SJCRH30 (cell line): ENCODE measurements at regions not wholly inside any gene's neighbourhood (a gene's known extent, or its start where the extent isn't known, plus 50 kb on each side); places are given as distances from the start of the nearest gene placed in this dataset.
A peak's percentile ranks its signal among the peaks of the same experiment; 100 is the strongest.
"Not testable (repeated sequence)": the region's sequence is repeated elsewhere in the genome, so short reads cannot be mapped to it uniquely, and the experiment has no call there.

Source experiments
- DNase-seq, 2 experiments: peaks; one replicate each; pipeline ENCODE4 v3.0.0-alpha.2; 2015 to 2020
- H3K27ac ChIP-seq: fragments of 250-450 bp; sonication (Bioruptor Pico); 2 replicates; pipeline ENCODE4 v1.5.1; 2020; ENCODE audit warnings: mild to moderate bottlenecking, moderate library complexity
- H3K27me3 ChIP-seq: fragments of 250-450 bp; sonication (Bioruptor Pico); 2 replicates; pipeline ENCODE4 v1.5.1; 2020; ENCODE audit warnings: mild to moderate bottlenecking, moderate library complexity
- H3K36me3 ChIP-seq: fragments of 250-450 bp; sonication (Bioruptor Pico); 2 replicates; pipeline ENCODE4 v1.5.1; 2020; ENCODE audit warnings: mild to moderate bottlenecking, moderate library complexity
- H3K4me1 ChIP-seq: fragments of 250-450 bp; sonication (Bioruptor Pico); 2 replicates; pipeline ENCODE4 v1.5.1; 2020; ENCODE audit warnings: mild to moderate bottlenecking, moderate library complexity
- H3K4me3 ChIP-seq: fragments of 250-450 bp; sonication (Bioruptor Pico); 2 replicates; pipeline ENCODE4 v1.5.1; 2020; ENCODE audit warnings: mild to moderate bottlenecking, moderate library complexity
- H3K9me3 ChIP-seq: fragments of 250-450 bp; sonication (Bioruptor Pico); replicated peaks from 2 replicates; pipeline ENCODE4 v1.5.1; 2020; ENCODE audit warnings: mild to moderate bottlenecking, moderate library complexity

GRCh38 chr2:65594150-65594549 is 161.8 kb upstream of the SPRED2 start:
- no peak overlapping the region for H3K4me3 ChIP-seq
- DNase-seq: no peak
- 0 out of 2 replicates have a peak, but pooled peaks cover 3% of the 10 kb centered on the region for H3K27me3 ChIP-seq
- no peak overlapping the region for H3K27ac ChIP-seq
- no peaks in the 10 kb centered on the region for H3K4me1 ChIP-seq
- H3K36me3 ChIP-seq: no peaks in the 10 kb centered on the region
- no peaks in the 10 kb centered on the region for H3K9me3 ChIP-seq

GRCh38 chr2:65589667-65590066 is 157.3 kb upstream of the SPRED2 start:
- no peaks in the 10 kb centered on the region for H3K4me1 ChIP-seq
- no peak for DNase-seq
- 0 out of 2 replicates have a peak, but pooled peaks cover 3% of the 10 kb centered on the region for H3K27me3 ChIP-seq
- no peak overlapping the region for H3K4me3 ChIP-seq
- no peaks in the 10 kb centered on the region for H3K9me3 ChIP-seq
- no peak overlapping the region for H3K27ac ChIP-seq
- H3K36me3 ChIP-seq: no peaks in the 10 kb centered on the region

GRCh38 chr2:65587779-65588178 is 155.4 kb upstream of the SPRED2 start:
- Histone ChIP-seq H3K27ac (no peak overlapping the region), H3K27me3 (0 out of 2 replicates have a peak, but pooled peaks cover 3% of the 10 kb centered on the region), H3K36me3 (no peaks in the 10 kb centered on the region), H3K4me1 (no peaks in the 10 kb centered on the region), H3K9me3 (no peaks in the 10 kb centered on the region), H3K4me3 (no peak overlapping the region)
- DNase-seq: no peak

- no peaks in the 10 kb centered on the region for H3K4me1 ChIP-seq
- no peak overlapping the region for H3K27ac ChIP-seq
- 0 out of 2 replicates have a peak, but pooled peaks cover 3% of the 10 kb centered on the region for H3K27me3 ChIP-seq
- H3K36me3 ChIP-seq: no peaks in the 10 kb centered on the region
- H3K4me3 ChIP-seq: no peak overlapping the region
- H3K9me3 ChIP-seq: no peaks in the 10 kb centered on the region
- no peak for DNase-seq
Observed at GRCh38 chr2:65586516-65586915, 154.1 kb upstream of the SPRED2 start.

GRCh38 chr2:65583061-65583460 is 150.7 kb upstream of the SPRED2 start:
- no peaks in the 10 kb centered on the region for H3K9me3 ChIP-seq
- DNase-seq: no peak
- H3K36me3 ChIP-seq: no peaks in the 10 kb centered on the region
- H3K4me1 ChIP-seq: no peaks in the 10 kb centered on the region
- H3K27me3 ChIP-seq: no peaks in the 10 kb centered on the region
- H3K27ac ChIP-seq: no peak overlapping the region
- H3K4me3 ChIP-seq: no peak overlapping the region

GRCh38 chr2:65582364-65582763 is 150.0 kb upstream of the SPRED2 start:
- Histone ChIP-seq H3K27ac (no peak overlapping the region), H3K9me3 (no peaks in the 10 kb centered on the region), H3K4me3 (no peak overlapping the region), H3K27me3 (no peaks in the 10 kb centered on the region), H3K4me1 (no peaks in the 10 kb centered on the region), H3K36me3 (no peaks in the 10 kb centered on the region)
- DNase-seq: no peak

- DNase-seq: no peak
- no peaks in the 10 kb centered on the region for H3K9me3 ChIP-seq
- H3K4me1 ChIP-seq: no peaks in the 10 kb centered on the region; the same call in 1 of the 2 replicates
- no peak overlapping the region for H3K27ac ChIP-seq
- no peaks in the 10 kb centered on the region for H3K27me3 ChIP-seq
- no peaks in the 10 kb centered on the region for H3K36me3 ChIP-seq
- H3K4me3 ChIP-seq: no peak overlapping the region
Observed at GRCh38 chr2:65580824-65581223, 148.4 kb upstream of the SPRED2 start.

GRCh38 chr2:65579506-65580235 is 147.3 kb upstream of the SPRED2 start:
- H3K27me3 ChIP-seq: no peaks in the 10 kb centered on the region
- no peaks in the 10 kb centered on the region; the same call in 1 of the 2 replicates for H3K4me1 ChIP-seq
- no peaks in the 10 kb centered on the region for H3K9me3 ChIP-seq
- no peak overlapping the region for H3K4me3 ChIP-seq
- no peaks in the 10 kb centered on the region for H3K36me3 ChIP-seq
- no peak for DNase-seq
- no peak overlapping the region for H3K27ac ChIP-seq

GRCh38 chr2:65577654-65578053 is 145.3 kb upstream of the SPRED2 start:
- DNase-seq: no peak
- no peaks in the 10 kb centered on the region for H3K36me3 ChIP-seq
- H3K27ac ChIP-seq: no peak overlapping the region
- no peaks in the 10 kb centered on the region for H3K27me3 ChIP-seq
- no peaks in the 10 kb centered on the region; the same call in 1 of the 2 replicates for H3K4me1 ChIP-seq
- no peak overlapping the region for H3K4me3 ChIP-seq
- H3K9me3 ChIP-seq: no peaks in the 10 kb centered on the region

- Histone ChIP-seq H3K27ac (no peak overlapping the region), H3K4me3 (no peak overlapping the region), H3K36me3 (no peaks in the 10 kb centered on the region), H3K27me3 (no peaks in the 10 kb centered on the region), H3K4me1 (no peaks in the 10 kb centered on the region; the same call in 1 of the 2 replicates), H3K9me3 (no peaks in the 10 kb centered on the region)
- peak in 1 of 2 experiments; percentile 32 for DNase-seq
Observed at GRCh38 chr2:65576861-65577601, 144.6 kb upstream of the SPRED2 start.

- Histone ChIP-seq H3K4me3 (no peak overlapping the region), H3K4me1 (no peaks in the 10 kb centered on the region; the same call in 1 of the 2 replicates), H3K27me3 (no peaks in the 10 kb centered on the region), H3K9me3 (no peaks in the 10 kb centered on the region), H3K36me3 (no peaks in the 10 kb centered on the region), H3K27ac (no peak overlapping the region)
- DNase-seq: no peak
Observed at GRCh38 chr2:65576278-65576677, 143.9 kb upstream of the SPRED2 start.

GRCh38 chr2:65574993-65575392 is 142.6 kb upstream of the SPRED2 start:
- Histone ChIP-seq H3K4me3 (no peak overlapping the region), H3K36me3 (no peaks in the 10 kb centered on the region), H3K4me1 (no peaks in the 10 kb centered on the region; the same call in 1 of the 2 replicates), H3K27me3 (no peaks in the 10 kb centered on the region), H3K27ac (no peak overlapping the region), H3K9me3 (no peaks in the 10 kb centered on the region)
- DNase-seq: no peak

- not testable (repeated sequence) for H3K36me3 ChIP-seq, H3K27ac ChIP-seq, H3K4me3 ChIP-seq
Observed at GRCh38 chr2:65568656-65569440, 136.4 kb upstream of the SPRED2 start.

GRCh38 chr2:65566617-65567016 is 134.2 kb upstream of the SPRED2 start:
- no peaks in the 10 kb centered on the region for H3K4me1 ChIP-seq
- no peaks in the 10 kb centered on the region for H3K9me3 ChIP-seq
- no peak for DNase-seq
- no peaks in the 10 kb centered on the region for H3K36me3 ChIP-seq
- no peaks in the 10 kb centered on the region; the same call in 1 of the 2 replicates for H3K27me3 ChIP-seq
- no peak overlapping the region for H3K27ac ChIP-seq
- H3K4me3 ChIP-seq: no peak overlapping the region

More at GRCh38 chr2:65568656-65569440, 136.4 kb upstream of the SPRED2 start:
- not testable (repeated sequence) for H3K4me1 ChIP-seq, DNase-seq, H3K27me3 ChIP-seq, H3K9me3 ChIP-seq

GRCh38 chr2:65565681-65566080 is 133.3 kb upstream of the SPRED2 start:
- no peaks in the 10 kb centered on the region; the same call in 1 of the 2 replicates for H3K27me3 ChIP-seq
- H3K4me1 ChIP-seq: no peaks in the 10 kb centered on the region
- no peaks in the 10 kb centered on the region for H3K9me3 ChIP-seq
- no peak overlapping the region for H3K4me3 ChIP-seq
- DNase-seq: no peak
- H3K36me3 ChIP-seq: no peaks in the 10 kb centered on the region
- no peak overlapping the region for H3K27ac ChIP-seq
